Non-pigmented ciliary epithelial cell (primary cell): ENCODE measurements at regions not wholly inside any gene's neighbourhood (a gene's known extent, or its start where the extent isn't known, plus 50 kb on each side); places are given as distances from the start of the nearest gene placed in this dataset.
"Not testable (repeated sequence)": the region's sequence is repeated elsewhere in the genome, so short reads cannot be mapped to it uniquely, and the experiment has no call there.

Experiments
- DNase-seq: peaks from one replicate; pipeline ENCODE4 v3.0.0-alpha.2; 2010; ENCODE audit warnings: low read depth

GRCh38 chr12:84135586-84136279 is 776.9 kb downstream of the SLC6A15 start:
- no peak for DNase-seq

GRCh38 chr12:84134797-84135366 is 777.7 kb downstream of the SLC6A15 start:
- no peak for DNase-seq

- peak; percentile 62 for DNase-seq
Observed at GRCh38 chr12:84131076-84131475, 781.5 kb downstream of the SLC6A15 start.

GRCh38 chr12:84128117-84128991 is 784.2 kb downstream of the SLC6A15 start:
- no peak for DNase-seq

GRCh38 chr12:84124211-84124610 is 788.4 kb downstream of the SLC6A15 start:
- no peak for DNase-seq

- no peak for DNase-seq
Observed at GRCh38 chr12:84117190-84117589, 795.4 kb downstream of the SLC6A15 start.

GRCh38 chr12:84113666-84114065 is 798.9 kb downstream of the SLC6A15 start:
- DNase-seq = no peak

- DNase-seq = not testable (repeated sequence)
Observed at GRCh38 chr12:84103886-84104285, 808.7 kb downstream of the SLC6A15 start.

GRCh38 chr12:84101963-84102362 is 810.6 kb downstream of the SLC6A15 start:
- DNase-seq = not testable (repeated sequence)

GRCh38 chr12:84099591-84099990 is 813.0 kb downstream of the SLC6A15 start:
- not testable (repeated sequence) for DNase-seq

GRCh38 chr12:84091651-84092050 is 820.9 kb downstream of the SLC6A15 start:
- no peak for DNase-seq

GRCh38 chr12:84089356-84089755 is 823.2 kb downstream of the SLC6A15 start:
- DNase-seq = no peak

GRCh38 chr12:84085046-84085445 is 827.6 kb downstream of the SLC6A15 start:
- no peak for DNase-seq

GRCh38 chr12:84079626-84080025 is 833.0 kb downstream of the SLC6A15 start:
- DNase-seq = peak; percentile 41

GRCh38 chr12:84077679-84078078 is 834.9 kb downstream of the SLC6A15 start:
- no peak for DNase-seq

GRCh38 chr12:84075991-84076390 is 836.6 kb downstream of the SLC6A15 start:
- DNase-seq = no peak

- no peak for DNase-seq
Observed at GRCh38 chr12:84073401-84073800, 839.2 kb downstream of the SLC6A15 start.

GRCh38 chr12:84072961-84073360 is 839.6 kb downstream of the SLC6A15 start:
- no peak for DNase-seq

GRCh38 chr12:84070292-84070691 is 842.3 kb downstream of the SLC6A15 start:
- DNase-seq = peak; percentile 88

GRCh38 chr12:84069699-84070098 is 842.9 kb downstream of the SLC6A15 start:
- no peak for DNase-seq

- DNase-seq = no peak
Observed at GRCh38 chr12:84069198-84069597, 843.4 kb downstream of the SLC6A15 start.

- DNase-seq = no peak
Observed at GRCh38 chr12:84058136-84058535, 854.5 kb downstream of the SLC6A15 start.

GRCh38 chr12:84054811-84055210 is 857.8 kb downstream of the SLC6A15 start:
- no peak for DNase-seq
